ENCODE measurements at regions not wholly inside any gene's neighbourhood (a gene's known extent, or its start where the extent isn't known, plus 50 kb on each side); places are given as distances from the start of the nearest gene placed in this dataset.

GRCh38 chr2:79259296-79259695 lies 99.7 kb upstream of the REG3A start:
- TF ChIP-seq CTCF (IDR thresholded peaks at IDR 0.05) (no peak), POLR2A (IDR thresholded peaks at IDR 0.05) (no peak)
